Heart left ventricle (tissue), 16 donors: ENCODE measurements at regions not wholly inside any gene's neighbourhood (a gene's known extent, or its start where the extent isn't known, plus 50 kb on each side); places are given as distances from the start of the nearest gene placed in this dataset.

ENCODE experiments used
- ATAC-seq, 4 donors: fragments of 200-7000 bp; cut with Tn5 transposase; one replicate each; pipeline ENCODE4 v1.9.1; 2020 to 2022; ENCODE audit warnings: moderate library complexity in 4 of 4, mild to moderate bottlenecking in 3 of 4, moderate number of reproducible peaks in 1 of 4
- DNase-seq, 5 donors: peaks; one replicate each; pipeline ENCODE4 v3.0.0-alpha.2; 2020
- H3K27ac ChIP-seq, 12 donors: fragments of 200-600 bp; sonication (generic) in 4 of 12; one replicate each; pipeline versions ENCODE4 v1.5.0 to v1.8.0; 2016 to 2022; ENCODE audit warnings: mild to moderate bottlenecking in 2 of 12
- H3K27me3 ChIP-seq, 9 donors: fragments of 200-600 bp; sonication (generic) in 2 of 9; one replicate each; pipeline versions ENCODE4 v1.5.1 to v1.8.0; 2016 to 2022; ENCODE audit warnings: mild to moderate bottlenecking in 3 of 9
- H3K36me3 ChIP-seq, 9 donors: fragments of 200-600 bp; sonication (generic) in 2 of 9; one replicate each; pipeline versions ENCODE4 v1.5.0 to v1.8.0; 2018 to 2022; ENCODE audit warnings: mild to moderate bottlenecking in 2 of 9
- H3K4me1 ChIP-seq, 12 donors: fragments of 200-600 bp; sonication (generic) in 4 of 12; one replicate each; pipeline versions ENCODE4 v1.5.0 to v1.8.0; 2016 to 2022; ENCODE audit warnings: mild to moderate bottlenecking in 3 of 12
- H3K4me3 ChIP-seq, 12 donors: fragments of 200-600 bp; sonication (generic) in 4 of 12; one replicate each; pipeline versions ENCODE4 v1.5.0 to v1.8.0; 2017 to 2022; ENCODE audit warnings: mild to moderate bottlenecking in 9 of 12, moderate library complexity in 4 of 12
- H3K9me3 ChIP-seq, 12 donors: fragments of 200-600 bp; sonication (generic) in 4 of 12; one replicate each; pipeline versions ENCODE4 v1.5.0 to v1.8.0; 2016 to 2022; ENCODE audit warnings: mild to moderate bottlenecking in 1 of 12
- POLR2A ChIP-seq, 2 donors: fragments of 450-650 bp; IDR thresholded peaks; one replicate each; pipeline ENCODE4 v1.6.1; 2017; ENCODE audit warnings: antibody characterized with exemption in 2 of 2, mild to moderate bottlenecking in 2 of 2, moderate library complexity in 2 of 2
- WGBS, 4 donors: extraction: QIAGEN DNeasy Blood & Tissue Kit in 2 of 4; methylation state at CpG; one replicate each; pipeline versions ENCODE4 v1.1.5 to v1.1.7; 2013 to 2018; 5-methylcytosine and 5-hydroxymethylcytosine counted together
- intact Hi-C, 10 donors: fragments of 100-400 bp; cut with DNase I; formaldehyde crosslinking; loops; one replicate each; pipeline versions ENCODE4 v1.11.1 to v1.14.2; 2022
- TF ChIP-seq, protein P1 (sequence below), 12 donors: fragments of 200-600 bp; sonication (generic) in 4 of 12; IDR thresholded peaks; one replicate each; pipeline versions ENCODE4 v1.5.0 to v1.8.0; 2018 to 2022; ENCODE audit warnings: antibody characterized with exemption in 12 of 12, mild to moderate bottlenecking in 5 of 12
- donor health status: ischemic (EF 13 %, LVEDD 7.1; RV severe dilation, severe dysfunction).
- donor health status: healthy with polysubstance abuse.
- donor health status: DM: no; HTN: yes; CAD: no.
- donor health status: DM: no; HTN: no; CAD: no.
- donor health status: ischemic (EF 25% LVEDD 6.9; RV normal size, moderate dysfunction).
- donor health status: ischemic (EF 25% LVEDD 5.7; RV mildly dilated, moderate dysfunction).
- donor health status: healthy.
- donor health status: DM: yes; HTN: yes; CAD: no.
- donor health status: ischemic (EF 35%, LVEDD 5.7; RV mildly dilated, moderate dysfunction).
- donor health status: nonischemic (EF 11% LVEDD 7.7; RV severe dilation, severe dysfunction).
- donor health status: DM: yes; HTN: yes; CAD: no.
- donor health status: PGD.
- donor health status: ischemic (EF 29% LVEDD 5.4; RV normal size, mild dysfunction).
- donor health status: nonischemic (EF 23%, LVEDD 6.1; RV moderate dilation, normal function).

DNA sequence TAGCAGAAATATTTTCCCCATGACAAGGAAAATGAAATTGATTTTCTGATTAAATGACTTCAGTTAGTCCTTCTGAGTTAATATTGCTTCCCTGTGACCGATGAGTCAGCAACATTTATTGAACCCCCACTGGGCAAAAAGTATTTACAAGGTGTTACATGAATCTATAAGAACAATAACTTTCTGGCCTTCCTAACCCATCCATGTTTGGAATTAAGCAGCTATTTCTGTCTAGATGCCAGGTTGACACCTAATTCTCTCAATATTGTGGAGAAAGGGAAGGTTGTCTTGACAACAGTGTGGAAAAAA is 112.9 kb upstream of the JAZF1 start:
- H3K4me3 ChIP-seq = no peak overlapping the region
- 80 to 93% (median 82%) methylated on average over 1 of the region's 1 CpG for WGBS, 4 donors
- peaks cover 0 to 5% (median 0%) of the 10 kb centered on the region in 9 donors for H3K27me3 ChIP-seq
- DNase-seq (no peak), ATAC-seq (no peak)
- TF ChIP-seq, protein P1, sequence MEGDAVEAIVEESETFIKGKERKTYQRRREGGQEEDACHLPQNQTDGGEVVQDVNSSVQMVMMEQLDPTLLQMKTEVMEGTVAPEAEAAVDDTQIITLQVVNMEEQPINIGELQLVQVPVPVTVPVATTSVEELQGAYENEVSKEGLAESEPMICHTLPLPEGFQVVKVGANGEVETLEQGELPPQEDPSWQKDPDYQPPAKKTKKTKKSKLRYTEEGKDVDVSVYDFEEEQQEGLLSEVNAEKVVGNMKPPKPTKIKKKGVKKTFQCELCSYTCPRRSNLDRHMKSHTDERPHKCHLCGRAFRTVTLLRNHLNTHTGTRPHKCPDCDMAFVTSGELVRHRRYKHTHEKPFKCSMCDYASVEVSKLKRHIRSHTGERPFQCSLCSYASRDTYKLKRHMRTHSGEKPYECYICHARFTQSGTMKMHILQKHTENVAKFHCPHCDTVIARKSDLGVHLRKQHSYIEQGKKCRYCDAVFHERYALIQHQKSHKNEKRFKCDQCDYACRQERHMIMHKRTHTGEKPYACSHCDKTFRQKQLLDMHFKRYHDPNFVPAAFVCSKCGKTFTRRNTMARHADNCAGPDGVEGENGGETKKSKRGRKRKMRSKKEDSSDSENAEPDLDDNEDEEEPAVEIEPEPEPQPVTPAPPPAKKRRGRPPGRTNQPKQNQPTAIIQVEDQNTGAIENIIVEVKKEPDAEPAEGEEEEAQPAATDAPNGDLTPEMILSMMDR (IDR thresholded peaks at IDR 0.05) = no peak
- TF ChIP-seq POLR2A (IDR thresholded peaks at IDR 0.05) = no peak
- no peaks in the 10 kb centered on the region for H3K36me3 ChIP-seq
- no peaks in the 10 kb centered on the region for H3K9me3 ChIP-seq
- H3K27ac ChIP-seq = no peak overlapping the region
- no peaks in the 10 kb centered on the region for H3K4me1 ChIP-seq
- intact Hi-C loops = loop anchor here in 5 of 10 donors (10.0 kb wide), 3 partner anchors 91 to 561 kb away; no protein-coding TSS in a partner anchor

DNA sequence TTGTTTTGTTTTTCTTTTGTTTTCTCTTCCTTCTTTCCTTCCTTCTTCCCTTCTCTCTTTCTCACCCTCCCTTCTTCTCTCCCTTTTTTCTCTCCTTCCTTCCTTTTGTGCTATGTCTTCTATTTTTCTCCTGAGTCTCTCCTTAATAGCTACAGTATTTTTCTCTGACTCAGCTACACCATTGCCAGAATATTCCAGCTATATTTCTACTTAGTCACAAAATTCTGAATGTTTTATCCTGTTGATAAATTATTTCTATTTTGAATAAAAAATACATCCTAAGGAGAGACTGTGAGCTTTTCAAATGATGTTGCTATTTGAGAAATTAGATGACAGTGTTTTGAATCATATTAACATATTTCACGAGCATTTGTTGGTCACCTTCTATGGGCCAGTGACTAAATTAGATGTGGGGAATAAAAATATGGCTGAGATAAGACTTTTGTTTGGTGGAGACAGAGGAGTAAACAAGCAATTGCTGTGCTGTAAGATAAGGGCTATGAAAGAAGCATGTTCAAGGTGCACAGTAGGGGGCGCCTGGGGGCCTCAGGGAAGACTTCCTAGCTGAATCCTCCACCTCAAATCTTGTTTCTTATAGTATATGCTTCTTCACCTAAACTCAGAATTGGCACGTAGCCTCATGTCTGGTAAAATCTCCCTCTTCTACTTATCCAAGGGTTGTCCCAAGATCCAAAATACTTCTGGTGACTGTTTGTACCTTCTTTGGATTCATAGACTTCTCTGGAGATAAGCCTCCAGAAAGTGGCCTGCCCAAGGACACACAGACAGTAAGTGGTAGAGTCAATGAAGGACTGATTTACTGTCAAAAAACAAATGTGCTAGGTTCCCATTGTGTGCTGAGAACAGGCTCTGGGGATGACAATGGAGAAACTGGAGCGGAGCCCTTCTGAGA is 115.5 kb upstream of the CREB5 start:
- Histone ChIP-seq H3K4me1 (peaks cover 0 to 12% (median 7%) of the 10 kb centered on the region in 12 donors), H3K4me3 (no peak overlapping the region), H3K9me3 (no peaks in the 10 kb centered on the region), H3K27ac (no peak overlapping the region), H3K27me3 (peaks cover 0 to 5% (median 0%) of the 10 kb centered on the region in 9 donors), H3K36me3 (no peaks in the 10 kb centered on the region)
- DNase-seq (peak in 2 of 5 donors; percentile 31 to 46), ATAC-seq (peak in 1 of 4 donors; percentile 39)
- 50 to 55% (median 53%) methylated on average over 4 of the region's 4 CpGs for WGBS, 4 donors
- intact Hi-C loops = loop anchor here (2.0 to 10.0 kb wide), 10 partner anchors 85 to 560 kb away; no protein-coding TSS in a partner anchor
- TF ChIP-seq POLR2A (IDR thresholded peaks at IDR 0.05) = no peak
- TF ChIP-seq, protein P1 (IDR thresholded peaks at IDR 0.05) = peak in 11 of 12 donors; percentile 21 to 58 (median 48)

GRCh38 chr7:28297801-28298459 is 114.4 kb upstream of the CREB5 start:
- no peaks in the 10 kb centered on the region for H3K9me3 ChIP-seq
- WGBS, 4 donors = 77 to 85% (median 81%) methylated on average over 4 of the region's 4 CpGs
- no peaks in the 10 kb centered on the region for H3K36me3 ChIP-seq
- DNase-seq = no peak
- peaks cover 0 to 12% (median 7%) of the 10 kb centered on the region in 12 donors for H3K4me1 ChIP-seq
- H3K27ac ChIP-seq = no peak overlapping the region
- H3K4me3 ChIP-seq = no peak overlapping the region
- peaks cover 0 to 5% (median 0%) of the 10 kb centered on the region in 9 donors for H3K27me3 ChIP-seq
- ATAC-seq = no peak
- no peak for TF ChIP-seq POLR2A (IDR thresholded peaks at IDR 0.05)
- TF ChIP-seq, protein P1 (IDR thresholded peaks at IDR 0.05) = no peak
- intact Hi-C loops = loop anchor here (2.0 to 10.0 kb wide), 10 partner anchors 84 to 559 kb away; no protein-coding TSS in a partner anchor
